Type B pancreatic cell (in vitro differentiated cells): ENCODE measurements at regions not wholly inside any gene's neighbourhood (a gene's known extent, or its start where the extent isn't known, plus 50 kb on each side); places are given as distances from the start of the nearest gene placed in this dataset.

Source experiments
- DNase-seq: peaks from one replicate; pipeline ENCODE4 v3.0.0; 2021; ENCODE audit warnings: mixed read lengths; ENCODE audit not compliant: unreplicated experiment; ENCODE audit errors: extremely low spot score
- H3K27ac Mint-ChIP-seq: 2 replicates; pipeline ENCODE4 v1.8.0; 2021; ENCODE audit warnings: mild to moderate bottlenecking, mixed read lengths
- H3K27me3 Mint-ChIP-seq: 2 replicates; pipeline ENCODE4 v1.8.0; 2021; ENCODE audit warnings: mixed read lengths
- H3K36me3 Mint-ChIP-seq: 2 replicates; pipeline ENCODE4 v1.8.0; 2021; ENCODE audit warnings: mixed read lengths
- H3K4me1 Mint-ChIP-seq: one replicate; pipeline ENCODE4 v1.8.0; 2021; ENCODE audit warnings: mixed read lengths; ENCODE audit not compliant: unreplicated experiment
- H3K4me3 Mint-ChIP-seq: 2 replicates; pipeline ENCODE4 v1.8.0; 2021; ENCODE audit warnings: mild to moderate bottlenecking, mixed read lengths
- H3K9me3 Mint-ChIP-seq: 2 replicates; pipeline ENCODE4 v1.8.0; 2021; ENCODE audit warnings: mixed read lengths
- TF ChIP-seq, protein P1 (sequence below): fragments of 200-600 bp; sonication (generic); conservative IDR thresholded peaks from 2 replicates; pipeline ENCODE4 v1.5.0; 2021; ENCODE audit warnings: antibody characterized with exemption, mild to moderate bottlenecking

DNA sequence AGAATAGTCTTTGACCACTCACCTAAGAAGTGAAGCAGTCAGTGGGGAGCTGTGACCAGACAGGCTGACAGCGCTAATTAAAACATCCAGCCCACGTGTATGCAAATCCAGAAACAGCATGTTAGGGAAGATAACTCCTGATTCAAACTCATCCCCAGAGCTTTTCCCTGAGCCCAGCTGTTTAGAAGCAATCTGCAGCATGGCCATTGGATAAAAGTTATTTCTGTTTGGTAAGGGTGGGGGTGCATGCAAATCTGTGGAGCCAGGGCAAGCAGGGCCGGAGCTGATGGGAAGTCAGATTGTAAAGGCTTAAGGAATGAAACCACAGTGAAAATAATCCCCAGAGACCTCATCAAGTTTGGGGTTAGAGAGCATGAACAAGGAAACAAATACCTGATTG, 247.9 kb upstream of the KIRREL3 start:
- Mint-ChIP-seq H3K27ac (no peak overlapping the region), H3K4me3 (no peak overlapping the region), H3K36me3 (no peaks in the 10 kb centered on the region)

DNA sequence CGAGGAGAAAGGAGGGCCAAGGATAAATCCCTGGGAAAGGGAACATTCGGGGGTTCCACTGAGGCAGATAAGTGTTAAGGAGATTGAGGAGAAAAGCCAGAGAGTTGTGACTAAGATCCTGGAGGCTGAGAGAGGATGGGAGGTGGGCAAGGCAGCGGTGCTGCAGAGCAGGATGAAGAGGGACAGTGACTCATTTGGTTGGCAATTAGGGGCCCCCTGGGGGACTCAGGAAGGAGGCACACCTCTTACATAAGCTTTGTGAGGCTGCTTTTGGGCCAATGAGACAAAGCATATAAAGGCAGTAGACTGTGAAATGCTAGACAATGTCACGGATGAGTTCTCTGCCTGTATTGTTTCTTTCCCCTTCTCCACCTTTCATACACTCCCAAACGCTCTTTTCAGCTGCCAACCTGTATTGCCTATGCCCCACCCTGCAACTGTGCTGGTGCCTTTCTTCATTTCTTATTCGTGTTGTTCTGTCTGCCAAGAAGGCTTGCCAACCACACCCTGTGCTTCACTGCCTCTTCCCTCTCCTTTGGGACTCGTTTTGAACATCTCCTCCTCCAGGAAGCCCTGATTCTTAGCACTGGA, 246.8 kb upstream of the KIRREL3 start:
- no peak for DNase-seq
- H3K27ac Mint-ChIP-seq: no peak overlapping the region

More for the DNA sequence above, 247.9 kb upstream of the KIRREL3 start:
- TF ChIP-seq, protein P1, sequence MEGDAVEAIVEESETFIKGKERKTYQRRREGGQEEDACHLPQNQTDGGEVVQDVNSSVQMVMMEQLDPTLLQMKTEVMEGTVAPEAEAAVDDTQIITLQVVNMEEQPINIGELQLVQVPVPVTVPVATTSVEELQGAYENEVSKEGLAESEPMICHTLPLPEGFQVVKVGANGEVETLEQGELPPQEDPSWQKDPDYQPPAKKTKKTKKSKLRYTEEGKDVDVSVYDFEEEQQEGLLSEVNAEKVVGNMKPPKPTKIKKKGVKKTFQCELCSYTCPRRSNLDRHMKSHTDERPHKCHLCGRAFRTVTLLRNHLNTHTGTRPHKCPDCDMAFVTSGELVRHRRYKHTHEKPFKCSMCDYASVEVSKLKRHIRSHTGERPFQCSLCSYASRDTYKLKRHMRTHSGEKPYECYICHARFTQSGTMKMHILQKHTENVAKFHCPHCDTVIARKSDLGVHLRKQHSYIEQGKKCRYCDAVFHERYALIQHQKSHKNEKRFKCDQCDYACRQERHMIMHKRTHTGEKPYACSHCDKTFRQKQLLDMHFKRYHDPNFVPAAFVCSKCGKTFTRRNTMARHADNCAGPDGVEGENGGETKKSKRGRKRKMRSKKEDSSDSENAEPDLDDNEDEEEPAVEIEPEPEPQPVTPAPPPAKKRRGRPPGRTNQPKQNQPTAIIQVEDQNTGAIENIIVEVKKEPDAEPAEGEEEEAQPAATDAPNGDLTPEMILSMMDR: no peak
- H3K4me1 Mint-ChIP-seq: peaks cover 10% of the 10 kb centered on the region
- DNase-seq: no peak
- H3K9me3 Mint-ChIP-seq: no peaks in the 10 kb centered on the region
- H3K27me3 Mint-ChIP-seq: peaks cover 23% of the 10 kb centered on the region

GRCh38 chr11:127242676-127243075, 242.1 kb upstream of the KIRREL3 start:
- no peak for DNase-seq
- TF ChIP-seq, protein P1: no peak
- no peak overlapping the region for H3K4me3 Mint-ChIP-seq
- H3K27ac Mint-ChIP-seq: no peak overlapping the region
- H3K4me1 Mint-ChIP-seq: peaks cover 10% of the 10 kb centered on the region
- no peaks in the 10 kb centered on the region for H3K36me3 Mint-ChIP-seq
- peaks cover 31% of the 10 kb centered on the region for H3K27me3 Mint-ChIP-seq
- H3K9me3 Mint-ChIP-seq: no peaks in the 10 kb centered on the region

More for the DNA sequence above, 246.8 kb upstream of the KIRREL3 start:
- TF ChIP-seq, protein P1: no peak
- H3K36me3 Mint-ChIP-seq: no peaks in the 10 kb centered on the region
- H3K9me3 Mint-ChIP-seq: no peaks in the 10 kb centered on the region
- H3K27me3 Mint-ChIP-seq: peaks cover 30% of the 10 kb centered on the region
- H3K4me1 Mint-ChIP-seq: peaks cover 10% of the 10 kb centered on the region
- no peak overlapping the region for H3K4me3 Mint-ChIP-seq

GRCh38 chr11:127238321-127238720, 237.8 kb upstream of the KIRREL3 start:
- Mint-ChIP-seq H3K36me3 (no peaks in the 10 kb centered on the region), H3K9me3 (no peaks in the 10 kb centered on the region), H3K4me3 (no peak overlapping the region), H3K27ac (no peak overlapping the region), H3K4me1 (no peaks in the 10 kb centered on the region), H3K27me3 (peaks cover 18% of the 10 kb centered on the region)
- DNase-seq: no peak
- TF ChIP-seq, protein P1: no peak

DNA sequence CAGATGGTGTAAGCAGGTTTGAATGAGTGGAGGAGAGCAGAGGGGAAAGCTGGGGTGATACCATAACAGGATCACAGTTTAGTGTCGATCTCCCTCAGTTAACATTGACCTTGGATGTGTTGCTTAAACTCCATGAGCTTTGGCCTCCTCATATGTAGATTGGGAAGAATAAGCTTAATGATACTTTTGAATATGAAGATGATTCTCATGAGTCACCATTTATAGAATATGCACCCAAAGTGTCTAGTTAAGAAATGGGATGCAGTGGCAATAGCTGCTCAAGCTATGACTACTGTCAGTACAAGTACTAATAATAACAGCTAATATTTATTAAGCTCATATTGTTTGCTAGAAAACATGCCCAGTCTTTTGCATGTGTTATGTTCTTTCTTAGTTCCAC, 236.2 kb upstream of the KIRREL3 start:
- Mint-ChIP-seq H3K27ac (no peak overlapping the region), H3K4me1 (no peaks in the 10 kb centered on the region), H3K9me3 (no peaks in the 10 kb centered on the region), H3K36me3 (no peaks in the 10 kb centered on the region), H3K4me3 (no peak overlapping the region), H3K27me3 (peaks cover 8% of the 10 kb centered on the region)
- TF ChIP-seq, protein P1: no peak
- DNase-seq: no peak

DNA sequence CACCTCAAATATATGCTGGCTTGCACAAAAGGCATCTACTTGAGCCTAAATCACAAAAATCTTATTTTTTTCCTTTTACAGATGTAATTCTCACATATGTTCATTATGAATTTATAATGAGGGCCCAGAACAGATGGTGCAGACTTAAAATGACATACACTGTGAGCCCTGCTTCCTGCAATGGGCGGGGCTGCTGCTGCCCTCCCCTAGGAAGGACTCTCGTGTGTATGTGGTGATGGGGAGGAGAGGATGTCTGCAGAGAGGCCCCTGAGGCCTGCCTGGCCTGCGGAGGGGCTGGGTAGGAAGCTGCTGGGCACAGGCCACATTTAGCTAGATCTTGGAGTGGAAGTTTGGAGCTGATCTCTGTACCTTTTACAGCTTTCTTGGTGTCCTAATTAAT, 233.4 kb upstream of the KIRREL3 start:
- H3K36me3 Mint-ChIP-seq: no peaks in the 10 kb centered on the region
- no peaks in the 10 kb centered on the region for H3K4me1 Mint-ChIP-seq
- no peak overlapping the region for H3K4me3 Mint-ChIP-seq
- H3K9me3 Mint-ChIP-seq: no peaks in the 10 kb centered on the region
- DNase-seq: no peak
- TF ChIP-seq, protein P1: no peak
- H3K27ac Mint-ChIP-seq: no peak overlapping the region
- H3K27me3 Mint-ChIP-seq: peaks cover 3% of the 10 kb centered on the region
